ENCODE measurements at regions not wholly inside any gene's neighbourhood (a gene's known extent, or its start where the extent isn't known, plus 50 kb on each side); places are given as distances from the start of the nearest gene placed in this dataset.

DNA sequence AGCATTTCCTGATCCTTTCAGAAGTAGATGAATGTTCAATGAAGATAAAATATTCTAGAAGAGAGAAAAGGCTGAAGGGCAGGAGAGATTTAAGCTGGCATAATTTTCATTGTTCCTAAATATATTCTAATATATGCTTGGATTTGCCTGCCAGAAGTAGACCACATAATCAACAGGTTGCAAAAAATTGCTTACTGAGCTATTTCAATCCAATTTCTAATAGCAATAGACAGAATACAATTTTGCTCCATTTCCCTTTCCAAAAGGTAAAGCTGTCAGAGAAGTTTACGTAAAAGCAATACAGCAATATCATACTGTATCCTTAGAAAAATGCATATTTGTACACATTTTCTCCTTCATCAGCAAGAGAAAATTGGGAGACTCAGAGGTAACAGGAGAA, 237.3 kb downstream of the PMP22 start:
- TF ChIP-seq, protein P1, sequence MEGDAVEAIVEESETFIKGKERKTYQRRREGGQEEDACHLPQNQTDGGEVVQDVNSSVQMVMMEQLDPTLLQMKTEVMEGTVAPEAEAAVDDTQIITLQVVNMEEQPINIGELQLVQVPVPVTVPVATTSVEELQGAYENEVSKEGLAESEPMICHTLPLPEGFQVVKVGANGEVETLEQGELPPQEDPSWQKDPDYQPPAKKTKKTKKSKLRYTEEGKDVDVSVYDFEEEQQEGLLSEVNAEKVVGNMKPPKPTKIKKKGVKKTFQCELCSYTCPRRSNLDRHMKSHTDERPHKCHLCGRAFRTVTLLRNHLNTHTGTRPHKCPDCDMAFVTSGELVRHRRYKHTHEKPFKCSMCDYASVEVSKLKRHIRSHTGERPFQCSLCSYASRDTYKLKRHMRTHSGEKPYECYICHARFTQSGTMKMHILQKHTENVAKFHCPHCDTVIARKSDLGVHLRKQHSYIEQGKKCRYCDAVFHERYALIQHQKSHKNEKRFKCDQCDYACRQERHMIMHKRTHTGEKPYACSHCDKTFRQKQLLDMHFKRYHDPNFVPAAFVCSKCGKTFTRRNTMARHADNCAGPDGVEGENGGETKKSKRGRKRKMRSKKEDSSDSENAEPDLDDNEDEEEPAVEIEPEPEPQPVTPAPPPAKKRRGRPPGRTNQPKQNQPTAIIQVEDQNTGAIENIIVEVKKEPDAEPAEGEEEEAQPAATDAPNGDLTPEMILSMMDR (IDR thresholded peaks at IDR 0.05), result no peak
- TF ChIP-seq POLR2A (IDR thresholded peaks at IDR 0.05), result no peak

Measured in right lobe of liver (tissue), 4 donors.